Neural progenitor cell (in vitro differentiated cells): ENCODE measurements at regions not wholly inside any gene's neighbourhood (a gene's known extent, or its start where the extent isn't known, plus 50 kb on each side); places are given as distances from the start of the nearest gene placed in this dataset.

ENCODE experiments used
- EZH2 ChIP-seq: fragments of 200-600 bp; sonication (generic); IDR thresholded peaks from 2 replicates; pipeline ENCODE4 v1.6.1; 2017; ENCODE audit warnings: antibody characterized with exemption, mild to moderate bottlenecking, moderate library complexity
- TF ChIP-seq, protein P1 (sequence below): fragments of 200-600 bp; sonication (generic); IDR thresholded peaks from 2 replicates; pipeline ENCODE4 v1.5.1; 2017; ENCODE audit warnings: antibody characterized with exemption, mild to moderate bottlenecking

DNA sequence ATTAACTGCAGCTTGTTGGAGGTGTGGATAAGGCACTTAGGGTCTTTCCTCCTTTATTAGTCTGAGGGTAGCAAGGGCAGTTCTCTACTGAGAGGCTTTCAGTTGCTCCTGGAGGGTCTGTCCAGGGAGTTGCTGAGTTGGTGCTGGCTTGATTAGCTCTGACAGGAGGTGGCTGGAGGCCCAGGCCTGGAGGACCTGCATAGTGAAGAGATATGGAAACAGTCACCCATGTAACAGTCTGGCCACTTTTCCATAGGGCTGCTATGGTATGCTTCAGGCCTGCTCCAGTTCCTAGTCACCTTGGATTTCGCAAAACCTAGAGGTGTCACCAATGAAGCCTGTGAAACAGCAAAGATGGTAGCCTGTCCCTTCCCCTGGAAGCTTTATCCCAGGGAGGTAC lies 143.3 kb upstream of the SLC38A2 start:
- TF ChIP-seq, protein P1, sequence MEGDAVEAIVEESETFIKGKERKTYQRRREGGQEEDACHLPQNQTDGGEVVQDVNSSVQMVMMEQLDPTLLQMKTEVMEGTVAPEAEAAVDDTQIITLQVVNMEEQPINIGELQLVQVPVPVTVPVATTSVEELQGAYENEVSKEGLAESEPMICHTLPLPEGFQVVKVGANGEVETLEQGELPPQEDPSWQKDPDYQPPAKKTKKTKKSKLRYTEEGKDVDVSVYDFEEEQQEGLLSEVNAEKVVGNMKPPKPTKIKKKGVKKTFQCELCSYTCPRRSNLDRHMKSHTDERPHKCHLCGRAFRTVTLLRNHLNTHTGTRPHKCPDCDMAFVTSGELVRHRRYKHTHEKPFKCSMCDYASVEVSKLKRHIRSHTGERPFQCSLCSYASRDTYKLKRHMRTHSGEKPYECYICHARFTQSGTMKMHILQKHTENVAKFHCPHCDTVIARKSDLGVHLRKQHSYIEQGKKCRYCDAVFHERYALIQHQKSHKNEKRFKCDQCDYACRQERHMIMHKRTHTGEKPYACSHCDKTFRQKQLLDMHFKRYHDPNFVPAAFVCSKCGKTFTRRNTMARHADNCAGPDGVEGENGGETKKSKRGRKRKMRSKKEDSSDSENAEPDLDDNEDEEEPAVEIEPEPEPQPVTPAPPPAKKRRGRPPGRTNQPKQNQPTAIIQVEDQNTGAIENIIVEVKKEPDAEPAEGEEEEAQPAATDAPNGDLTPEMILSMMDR = no peak
- TF ChIP-seq EZH2 = no peak
